HCT116 (cell line): ENCODE measurements at regions not wholly inside any gene's neighbourhood (a gene's known extent, or its start where the extent isn't known, plus 50 kb on each side); places are given as distances from the start of the nearest gene placed in this dataset.

Experiments used
- ATAC-seq: fragments of 200-7000 bp; cut with Tn5 transposase; 2 replicates; pipeline ENCODE4 v1.9.1; 2020; ENCODE audit warnings: mild to moderate bottlenecking, moderate library complexity
- BruUV-seq: library from RNA; stranded (reverse); fragments of 400-500 nt; replicated peaks from 2 replicates; lab custom pipeline; 2021; lab: Mats Ljungman, UMichigan
- CTCF ChIA-PET: fragments of 300-600 bp; sonication (Branson Sonifier 250); formaldehyde crosslinking; loops from one replicate; lab custom pipeline; 2021; ENCODE audit warnings: antibody characterized with exemption; lab: Charles Lee
- POLR2A ChIA-PET: fragments of 300-600, 350-600 bp; sonication (Branson Sonifier 250); formaldehyde crosslinking; loops from one replicate; lab custom pipeline; 2021; ENCODE audit warnings: antibody characterized with exemption; lab: Charles Lee
- RAD21 ChIA-PET, 2 experiments: fragments of 300-600 bp; sonication (Branson Sonifier 250); formaldehyde crosslinking; loops; one replicate each; lab custom pipeline; 2023; ENCODE audit warnings: low total read pairs in 2 of 2; ENCODE audit not compliant: uncharacterized antibody in 2 of 2, unreplicated experiment in 2 of 2, low non-redundant PET in 1 of 2; lab: Charles Lee
- DNase-seq: peaks from one replicate; pipeline ENCODE4 v3.0.0-alpha.2; 2010; ENCODE audit warnings: low read depth, low spot score
- H2AFZ ChIP-seq: fragments of 200-600 bp; shearing (Covaris generic), sonication (generic); 2 replicates; pipeline ENCODE4 v1.6.1; 2017; ENCODE audit warnings: low read depth, mixed run types, mixed read lengths, antibody characterized with exemption, low read length; ENCODE audit not compliant: poor library complexity, severe bottlenecking
- H3K27ac ChIP-seq: 2 replicates; pipeline ENCODE4 v1.5.1; 2012; ENCODE audit warnings: low read depth, low read length
- H3K27me3 ChIP-seq: fragments of 200-600 bp; sonication (generic); 2 replicates; pipeline ENCODE4 v1.6.1; 2016; ENCODE audit warnings: mixed run types, low read length, mixed read lengths; ENCODE audit not compliant: insufficient read depth
- H3K36me3 ChIP-seq, 2 experiments: fragments of 200-500 bp in 1 of 2; fragments of 200-600 bp in 1 of 2; sonication (Bioruptor generic) in 1 of 2; sonication (generic) in 1 of 2; 2 replicates each; pipeline versions ENCODE4 v1.5.1 to v1.6.1; 2014 to 2016; ENCODE audit warnings: low read length in 2 of 2, inconsistent platforms in 1 of 2, mixed read lengths in 1 of 2, mixed run types in 1 of 2; ENCODE audit not compliant: insufficient read depth in 2 of 2, control insufficient read depth in 1 of 2
- H3K4me1 ChIP-seq, 2 experiments: fragments of 200-600 bp in 1 of 2; sonication (generic) in 1 of 2; 2 replicates each; pipeline versions ENCODE4 v1.5.1 to v1.6.1; 2012 to 2017; ENCODE audit warnings: low read length in 2 of 2, inconsistent platforms in 1 of 2, mild to moderate bottlenecking in 1 of 2, mixed read lengths in 1 of 2, mixed run types in 1 of 2, moderate library complexity in 1 of 2; ENCODE audit not compliant: insufficient read depth in 2 of 2, control insufficient read depth in 1 of 2
- H3K4me2 ChIP-seq: fragments of 200-600 bp; sonication (generic); 2 replicates; pipeline ENCODE4 v1.6.1; 2017; ENCODE audit warnings: mixed run types, low read length, mixed read lengths
- H3K4me3 ChIP-seq, 2 experiments: fragments of 200-600 bp in 1 of 2; sonication (generic) in 1 of 2; replicated peaks in 1 of 2; 2 replicates each; pipeline ENCODE4 v1.5.1; 2011 to 2016; ENCODE audit warnings: low read length in 2 of 2, control low read depth in 1 of 2, low read depth in 1 of 2, mild to moderate bottlenecking in 1 of 2, mixed read lengths in 1 of 2, mixed run types in 1 of 2
- H3K79me2 ChIP-seq: fragments of 200-600 bp; sonication (generic); 2 replicates; pipeline ENCODE4 v1.6.1; 2017; ENCODE audit warnings: mild to moderate bottlenecking, mixed run types, low read length, moderate library complexity, mixed read lengths; ENCODE audit not compliant: insufficient read depth
- H3K9ac ChIP-seq: fragments of 200-600 bp; sonication (generic); 2 replicates; pipeline ENCODE4 v1.6.1; 2016; ENCODE audit warnings: low read length, mixed read lengths
- H3K9me2 ChIP-seq: fragments of 200-600 bp; sonication (generic), shearing (Covaris generic); 2 replicates; pipeline ENCODE4 v1.6.1; 2017; ENCODE audit warnings: mixed run types, mild to moderate bottlenecking, moderate library complexity; ENCODE audit not compliant: insufficient read depth
- H3K9me3 ChIP-seq, 2 experiments: fragments of 200-500 bp in 1 of 2; fragments of 200-600 bp in 1 of 2; sonication (Bioruptor generic) in 1 of 2; sonication (generic) in 1 of 2; 2 replicates each; pipeline ENCODE4 v1.6.1; 2014 to 2017; ENCODE audit warnings: low read length in 2 of 2, mixed read lengths in 2 of 2, inconsistent platforms in 1 of 2, low read depth in 1 of 2, mild to moderate bottlenecking in 1 of 2, mixed run types in 1 of 2, moderate library complexity in 1 of 2; ENCODE audit not compliant: control insufficient read depth in 1 of 2, insufficient read depth in 1 of 2
- H4K20me1 ChIP-seq: fragments of 200-600 bp; sonication (generic), shearing (Covaris generic); 2 replicates; pipeline ENCODE4 v1.6.1; 2017; ENCODE audit warnings: mixed run types, mild to moderate bottlenecking, moderate library complexity; ENCODE audit not compliant: insufficient read depth
- CBX3 ChIP-seq: IDR thresholded peaks from 2 replicates; pipeline ENCODE4 v1.6.1; 2012; ENCODE audit warnings: low read depth
- CEBPB ChIP-seq: IDR thresholded peaks from 2 replicates; pipeline ENCODE4 v1.6.1; 2012; ENCODE audit warnings: low read depth
- ELF1 ChIP-seq: IDR thresholded peaks from 2 replicates; pipeline ENCODE4 v1.6.1; 2012; ENCODE audit warnings: low read depth, borderline replicate concordance
- EZH2 ChIP-seq: fragments of 200-600 bp; sonication (generic); IDR thresholded peaks from 2 replicates; pipeline ENCODE4 v1.6.1; 2017; ENCODE audit warnings: antibody characterized with exemption, mixed run types
- EZH2phosphoT487 ChIP-seq: fragments of 200-600 bp; IDR thresholded peaks from 2 replicates; pipeline ENCODE4 v1.6.1; 2018; ENCODE audit warnings: antibody characterized with exemption, borderline replicate concordance
- FOSL1 ChIP-seq: IDR thresholded peaks from 2 replicates; pipeline ENCODE4 v1.6.1; 2012; ENCODE audit warnings: low read depth
- POLR2A ChIP-seq: IDR thresholded peaks from 2 replicates; pipeline ENCODE4 v1.7.0; 2011; ENCODE audit warnings: borderline replicate concordance; ENCODE audit not compliant: insufficient read depth, insufficient read length; ENCODE audit errors: extremely low read depth
- POLR2AphosphoS5 ChIP-seq: IDR thresholded peaks from 2 replicates; pipeline ENCODE4 v1.6.1; 2011; ENCODE audit warnings: mild to moderate bottlenecking, low read depth, low read length, moderate library complexity
- RAD21 ChIP-seq: IDR thresholded peaks from 2 replicates; pipeline ENCODE4 v1.6.1; 2012; ENCODE audit warnings: low read depth, mild to moderate bottlenecking
- SIN3A ChIP-seq: IDR thresholded peaks from 2 replicates; pipeline ENCODE4 v1.6.1; 2012; ENCODE audit warnings: low read depth
- SP1 ChIP-seq: IDR thresholded peaks from 2 replicates; pipeline ENCODE4 v1.6.1; 2012; ENCODE audit warnings: low read depth
- SRF ChIP-seq: IDR thresholded peaks from 2 replicates; pipeline ENCODE4 v1.6.1; 2012; ENCODE audit warnings: low read depth
- TCF7L2 ChIP-seq: IDR thresholded peaks from 2 replicates; pipeline ENCODE4 v1.7.0; 2011; ENCODE audit warnings: borderline replicate concordance, inconsistent platforms; ENCODE audit not compliant: insufficient read depth, insufficient read length; ENCODE audit errors: extremely low read depth
- YY1 ChIP-seq: IDR thresholded peaks from 2 replicates; pipeline ENCODE4 v1.6.1; 2011; ENCODE audit warnings: low read length, low read depth, moderate library complexity, mild to moderate bottlenecking; ENCODE audit not compliant: insufficient replicate concordance; ENCODE audit errors: extremely low read depth
- ZFX ChIP-seq: fragments of 450-650 bp; IDR thresholded peaks from 2 replicates; pipeline ENCODE4 v1.6.1; 2017
- ZNF274 ChIP-seq: fragments of 200-500 bp; sonication (Bioruptor generic); IDR thresholded peaks from 2 replicates; pipeline ENCODE4 v1.6.1; 2014; ENCODE audit warnings: mild to moderate bottlenecking, low read depth, low read length, inconsistent platforms
- intact Hi-C: fragments of 100-400 bp; cut with micrococcal nuclease; formaldehyde crosslinking; loops from 2 replicates; pipeline ENCODE4 v1.10.0; 2022
- TF ChIP-seq, protein P1 (sequence below): IDR thresholded peaks from 2 replicates; pipeline ENCODE4 v1.6.1; 2012
- TF ChIP-seq, protein P2 (sequence below): IDR thresholded peaks from 2 replicates; pipeline ENCODE4 v1.6.1; 2012; ENCODE audit warnings: low read depth
- TF ChIP-seq, protein P3 (sequence below): IDR thresholded peaks from 2 replicates; pipeline ENCODE4 v1.6.1; 2012
- TF ChIP-seq, protein P4 (sequence below): IDR thresholded peaks from 2 replicates; pipeline ENCODE4 v1.6.1; 2011; ENCODE audit warnings: mild to moderate bottlenecking, low read length, moderate library complexity; ENCODE audit not compliant: insufficient replicate concordance; ENCODE audit errors: extremely low read depth

DNA sequence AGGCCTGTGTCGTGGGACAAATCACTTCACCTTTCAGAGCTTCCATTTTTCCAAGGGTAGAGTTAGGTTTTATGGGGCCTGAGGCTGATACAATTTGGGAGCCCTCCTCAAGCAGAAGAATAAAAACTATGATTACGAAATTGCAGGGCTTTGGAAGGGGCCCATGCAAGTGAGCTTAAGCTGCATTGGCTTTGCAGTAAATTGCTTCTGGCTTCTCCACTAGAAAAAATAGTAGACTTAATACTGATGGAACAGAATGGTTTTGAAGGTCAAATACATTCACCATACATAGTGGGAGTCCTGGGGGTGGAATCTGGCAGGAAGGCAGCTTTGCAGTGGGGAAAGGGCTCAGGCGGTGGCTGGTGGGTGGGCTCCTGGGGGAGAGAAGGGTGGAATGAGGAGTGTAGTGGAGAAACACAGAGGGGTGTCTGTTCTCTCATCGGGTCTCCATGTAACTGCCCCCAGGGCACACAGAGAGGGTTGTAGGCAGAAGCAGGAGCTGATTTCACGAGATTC, 55.9 kb upstream of the RNF24 start:
- Histone ChIP-seq H3K9me3 (no peaks in the 10 kb centered on the region; a peak in 1 of 4 replicates), H3K4me2 (no peak overlapping the region), H3K27ac (no peak overlapping the region), H3K79me2 (no peaks in the 10 kb centered on the region), H3K9ac (no peak overlapping the region), H3K9me2 (no peaks in the 10 kb centered on the region), H3K36me3 (no peaks in the 10 kb centered on the region), H3K27me3 (no peaks in the 10 kb centered on the region; the same call in 1 of the 2 replicates), H3K4me1 (peaks cover 3 to 17% of the 10 kb centered on the region in 2 experiments; a peak in 3 of 4 replicates), H3K4me3 (no peak overlapping the region), H2AFZ (no peak overlapping the region), H4K20me1 (no peaks in the 10 kb centered on the region)
- intact Hi-C loops, result no loop called here
- ChIA-PET POLR2A (no interaction called here), CTCF (interaction anchor here (0.5 to 1.5 kb wide), 5 partner anchors 13 to 251 kb away, joined by 3 to 6 read pairs (median 3); partner anchors contain the start of gene AP5S1), RAD21 (no interaction called here)
- TF ChIP-seq SIN3A, result no peak
- no peak for TF ChIP-seq POLR2AphosphoS5
- no peak for TF ChIP-seq ZFX
- TF ChIP-seq FOSL1, result no peak
- TF ChIP-seq, protein P1, sequence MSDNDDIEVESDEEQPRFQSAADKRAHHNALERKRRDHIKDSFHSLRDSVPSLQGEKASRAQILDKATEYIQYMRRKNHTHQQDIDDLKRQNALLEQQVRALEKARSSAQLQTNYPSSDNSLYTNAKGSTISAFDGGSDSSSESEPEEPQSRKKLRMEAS, result no peak
- no peak for TF ChIP-seq CEBPB
- TF ChIP-seq, protein P2, sequence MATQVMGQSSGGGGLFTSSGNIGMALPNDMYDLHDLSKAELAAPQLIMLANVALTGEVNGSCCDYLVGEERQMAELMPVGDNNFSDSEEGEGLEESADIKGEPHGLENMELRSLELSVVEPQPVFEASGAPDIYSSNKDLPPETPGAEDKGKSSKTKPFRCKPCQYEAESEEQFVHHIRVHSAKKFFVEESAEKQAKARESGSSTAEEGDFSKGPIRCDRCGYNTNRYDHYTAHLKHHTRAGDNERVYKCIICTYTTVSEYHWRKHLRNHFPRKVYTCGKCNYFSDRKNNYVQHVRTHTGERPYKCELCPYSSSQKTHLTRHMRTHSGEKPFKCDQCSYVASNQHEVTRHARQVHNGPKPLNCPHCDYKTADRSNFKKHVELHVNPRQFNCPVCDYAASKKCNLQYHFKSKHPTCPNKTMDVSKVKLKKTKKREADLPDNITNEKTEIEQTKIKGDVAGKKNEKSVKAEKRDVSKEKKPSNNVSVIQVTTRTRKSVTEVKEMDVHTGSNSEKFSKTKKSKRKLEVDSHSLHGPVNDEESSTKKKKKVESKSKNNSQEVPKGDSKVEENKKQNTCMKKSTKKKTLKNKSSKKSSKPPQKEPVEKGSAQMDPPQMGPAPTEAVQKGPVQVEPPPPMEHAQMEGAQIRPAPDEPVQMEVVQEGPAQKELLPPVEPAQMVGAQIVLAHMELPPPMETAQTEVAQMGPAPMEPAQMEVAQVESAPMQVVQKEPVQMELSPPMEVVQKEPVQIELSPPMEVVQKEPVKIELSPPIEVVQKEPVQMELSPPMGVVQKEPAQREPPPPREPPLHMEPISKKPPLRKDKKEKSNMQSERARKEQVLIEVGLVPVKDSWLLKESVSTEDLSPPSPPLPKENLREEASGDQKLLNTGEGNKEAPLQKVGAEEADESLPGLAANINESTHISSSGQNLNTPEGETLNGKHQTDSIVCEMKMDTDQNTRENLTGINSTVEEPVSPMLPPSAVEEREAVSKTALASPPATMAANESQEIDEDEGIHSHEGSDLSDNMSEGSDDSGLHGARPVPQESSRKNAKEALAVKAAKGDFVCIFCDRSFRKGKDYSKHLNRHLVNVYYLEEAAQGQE, result no peak
- no peak for TF ChIP-seq SP1
- no peak for TF ChIP-seq YY1
- TF ChIP-seq EZH2, result no peak
- no peak for TF ChIP-seq RAD21
- TF ChIP-seq ZNF274, result no peak
- no peak for TF ChIP-seq EZH2phosphoT487
- no peak for TF ChIP-seq POLR2A
- no peak for TF ChIP-seq SRF
- TF ChIP-seq ELF1, result no peak
- TF ChIP-seq, protein P3, sequence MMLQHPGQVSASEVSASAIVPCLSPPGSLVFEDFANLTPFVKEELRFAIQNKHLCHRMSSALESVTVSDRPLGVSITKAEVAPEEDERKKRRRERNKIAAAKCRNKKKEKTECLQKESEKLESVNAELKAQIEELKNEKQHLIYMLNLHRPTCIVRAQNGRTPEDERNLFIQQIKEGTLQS, result no peak
- TF ChIP-seq CBX3, result no peak
- TF ChIP-seq, protein P4, sequence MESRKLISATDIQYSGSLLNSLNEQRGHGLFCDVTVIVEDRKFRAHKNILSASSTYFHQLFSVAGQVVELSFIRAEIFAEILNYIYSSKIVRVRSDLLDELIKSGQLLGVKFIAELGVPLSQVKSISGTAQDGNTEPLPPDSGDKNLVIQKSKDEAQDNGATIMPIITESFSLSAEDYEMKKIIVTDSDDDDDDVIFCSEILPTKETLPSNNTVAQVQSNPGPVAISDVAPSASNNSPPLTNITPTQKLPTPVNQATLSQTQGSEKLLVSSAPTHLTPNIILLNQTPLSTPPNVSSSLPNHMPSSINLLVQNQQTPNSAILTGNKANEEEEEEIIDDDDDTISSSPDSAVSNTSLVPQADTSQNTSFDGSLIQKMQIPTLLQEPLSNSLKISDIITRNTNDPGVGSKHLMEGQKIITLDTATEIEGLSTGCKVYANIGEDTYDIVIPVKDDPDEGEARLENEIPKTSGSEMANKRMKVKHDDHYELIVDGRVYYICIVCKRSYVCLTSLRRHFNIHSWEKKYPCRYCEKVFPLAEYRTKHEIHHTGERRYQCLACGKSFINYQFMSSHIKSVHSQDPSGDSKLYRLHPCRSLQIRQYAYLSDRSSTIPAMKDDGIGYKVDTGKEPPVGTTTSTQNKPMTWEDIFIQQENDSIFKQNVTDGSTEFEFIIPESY, result no peak
- no peak for TF ChIP-seq TCF7L2
- no peak for DNase-seq
- ATAC-seq, result no peak
- BruUV-seq, result no TSS peak
